OCI-LY7 (cell line): ENCODE measurements at regions not wholly inside any gene's neighbourhood (a gene's known extent, or its start where the extent isn't known, plus 50 kb on each side); places are given as distances from the start of the nearest gene placed in this dataset.

Source experiments
- BruUV-seq: library from RNA; stranded (reverse); fragments of 400-500 nt; replicated peaks from 2 replicates; lab custom pipeline; 2021; lab: Mats Ljungman, UMichigan
- CTCF ChIA-PET: fragments of 300-600 bp; sonication (Branson Sonifier 250); formaldehyde crosslinking; loops from one replicate; lab custom pipeline; 2022; ENCODE audit warnings: antibody characterized with exemption; ENCODE audit not compliant: unreplicated experiment; lab: Charles Lee
- POLR2A ChIA-PET: fragments of 300-600 bp; sonication (Branson Sonifier 250); formaldehyde crosslinking; loops from one replicate; lab custom pipeline; 2022; ENCODE audit warnings: antibody characterized with exemption; lab: Charles Lee
- DNase-seq: peaks from one replicate; pipeline ENCODE4 v3.0.0-alpha.2; 2015; ENCODE audit warnings: low spot score
- H2AFZ ChIP-seq: fragments of 200-600 bp; sonication (generic), shearing (Covaris generic); 2 replicates; pipeline ENCODE4 v1.6.1; 2014; ENCODE audit warnings: mild to moderate bottlenecking, antibody characterized with exemption, low read length, moderate library complexity
- H3K27ac ChIP-seq: fragments of 200-600 bp; sonication (generic); 2 replicates; pipeline ENCODE4 v1.5.1; 2014; ENCODE audit warnings: mixed run types, low read depth, mild to moderate bottlenecking, moderate library complexity, low read length, inconsistent platforms; ENCODE audit not compliant: poor library complexity, severe bottlenecking
- H3K36me3 ChIP-seq: fragments of 200-600 bp; sonication (generic); 2 replicates; pipeline ENCODE4 v1.6.1; 2014; ENCODE audit warnings: mild to moderate bottlenecking, antibody characterized with exemption, low read length, moderate library complexity, mixed read lengths; ENCODE audit not compliant: insufficient read depth
- H3K4me1 ChIP-seq: fragments of 200-600 bp; sonication (generic); 2 replicates; pipeline ENCODE4 v1.5.1; 2014; ENCODE audit warnings: mild to moderate bottlenecking, low read length; ENCODE audit not compliant: insufficient read depth, poor library complexity, severe bottlenecking
- H3K4me2 ChIP-seq: fragments of 200-600 bp; sonication (generic); 2 replicates; pipeline ENCODE4 v1.6.1; 2014; ENCODE audit warnings: mild to moderate bottlenecking, low read length
- H3K4me3 ChIP-seq: fragments of 200-600 bp; sonication (generic); 2 replicates; pipeline ENCODE4 v1.5.1; 2014; ENCODE audit warnings: mild to moderate bottlenecking, low read depth, low read length; ENCODE audit not compliant: poor library complexity, severe bottlenecking
- H3K79me2 ChIP-seq: fragments of 200-600 bp; sonication (generic); 2 replicates; pipeline ENCODE4 v1.6.1; 2016; ENCODE audit warnings: low read depth, mild to moderate bottlenecking, low read length, moderate library complexity, mixed read lengths; ENCODE audit not compliant: insufficient read depth
- H3K9me2 ChIP-seq: fragments of 200-600 bp; sonication (generic); 2 replicates; pipeline ENCODE4 v1.6.1; 2016; ENCODE audit warnings: mild to moderate bottlenecking, low read length, mixed read lengths; ENCODE audit not compliant: insufficient read depth
- H3K9me3 ChIP-seq: fragments of 200-600 bp; sonication (generic); 2 replicates; pipeline ENCODE4 v1.6.1; 2014; ENCODE audit warnings: mild to moderate bottlenecking, mixed run types, low read length, mixed read lengths
- H4K20me1 ChIP-seq: fragments of 200-600 bp; sonication (generic); 2 replicates; pipeline ENCODE4 v1.6.1; 2014; ENCODE audit warnings: mild to moderate bottlenecking, antibody characterized with exemption, low read length, moderate library complexity, mixed read lengths; ENCODE audit not compliant: insufficient read depth
- CTCF ChIP-seq: fragments of 200-600 bp; sonication (generic); conservative IDR thresholded peaks from 2 replicates; pipeline ENCODE4 v1.5.1; 2014; ENCODE audit warnings: mild to moderate bottlenecking, antibody characterized with exemption, low read length, moderate library complexity, mixed read lengths
- EZH2phosphoT487 ChIP-seq: fragments of 200-600 bp; sonication (generic); IDR thresholded peaks from 2 replicates; pipeline ENCODE4 v1.6.1; 2018; ENCODE audit warnings: low read depth, borderline replicate concordance, mild to moderate bottlenecking, mixed run types, antibody characterized with exemption, low read length, moderate library complexity, mixed read lengths
- intact Hi-C: fragments of 100-400 bp; cut with micrococcal nuclease; formaldehyde crosslinking; loops from one replicate; pipeline ENCODE4 v1.10.0; 2022; ENCODE audit not compliant: unreplicated experiment

- DNase-seq = peak; percentile 19
- Histone ChIP-seq H3K4me1 (no peaks in the 10 kb centered on the region), H2AFZ (no peak overlapping the region), H4K20me1 (no peaks in the 10 kb centered on the region), H3K9me3 (no peaks in the 10 kb centered on the region), H3K4me3 (no peak overlapping the region), H3K4me2 (no peak overlapping the region), H3K36me3 (no peaks in the 10 kb centered on the region), H3K9me2 (no peaks in the 10 kb centered on the region), H3K27ac (no peak overlapping the region), H3K79me2 (no peaks in the 10 kb centered on the region)
- ChIA-PET CTCF (no interaction called here), POLR2A (interaction anchor here (0.6 kb wide), 1 partner anchor 689 kb away, joined by 3 read pairs; no protein-coding TSS in a partner anchor)
- no TSS peak for BruUV-seq
- intact Hi-C loops = no loop called here
- TF ChIP-seq EZH2phosphoT487 = no peak
- TF ChIP-seq CTCF = peak; percentile 75
Observed at GRCh38 chr11:29328961-29329441, 687.8 kb downstream of the KCNA4 start.

- no peaks in the 10 kb centered on the region for H3K36me3 ChIP-seq
- no peak for TF ChIP-seq CTCF
- TF ChIP-seq EZH2phosphoT487 = no peak
- H2AFZ ChIP-seq = no peak overlapping the region
- no peaks in the 10 kb centered on the region for H3K4me1 ChIP-seq
- ChIA-PET CTCF (no interaction called here), POLR2A (interaction anchor here (0.7 kb wide), 1 partner anchor 981 kb away, joined by 3 read pairs; no protein-coding TSS in a partner anchor)
- no peak overlapping the region for H3K27ac ChIP-seq
- DNase-seq = no peak
- no TSS peak for BruUV-seq
- no peak overlapping the region for H3K4me3 ChIP-seq
- intact Hi-C loops = no loop called here
- no peak overlapping the region for H3K4me2 ChIP-seq
- H3K79me2 ChIP-seq = no peaks in the 10 kb centered on the region
- no peaks in the 10 kb centered on the region for H3K9me2 ChIP-seq
- no peaks in the 10 kb centered on the region for H4K20me1 ChIP-seq
- H3K9me3 ChIP-seq = no peaks in the 10 kb centered on the region
Observed at GRCh38 chr11:29327891-29328290, 688.9 kb downstream of the KCNA4 start.

GRCh38 chr11:29326757-29327156, 690.1 kb downstream of the KCNA4 start:
- Histone ChIP-seq H3K4me1 (no peaks in the 10 kb centered on the region), H3K9me2 (no peaks in the 10 kb centered on the region), H4K20me1 (no peaks in the 10 kb centered on the region), H3K36me3 (no peaks in the 10 kb centered on the region), H3K9me3 (no peaks in the 10 kb centered on the region), H3K79me2 (no peaks in the 10 kb centered on the region), H3K4me3 (no peak overlapping the region), H2AFZ (no peak overlapping the region), H3K4me2 (no peak overlapping the region), H3K27ac (no peak overlapping the region)
- POLR2A ChIA-PET = no interaction called here
- BruUV-seq = no TSS peak
- intact Hi-C loops = no loop called here
- CTCF ChIA-PET = no interaction called here
- no peak for DNase-seq
- TF ChIP-seq CTCF = no peak
- TF ChIP-seq EZH2phosphoT487 = no peak
